HTR-8/SVneo (cell line): ENCODE measurements at regions not wholly inside any gene's neighbourhood (a gene's known extent, or its start where the extent isn't known, plus 50 kb on each side); places are given as distances from the start of the nearest gene placed in this dataset.

ENCODE experiments used
- DNase-seq: peaks from one replicate; pipeline ENCODE4 v3.0.0; 2011; ENCODE audit warnings: low spot score, mixed read lengths; ENCODE audit not compliant: insufficient read length
- FAIRE-seq: peaks from 2 replicates; lab custom pipeline; 2011; peaks lifted over from hg19 to GRCh38; lab: Jason Lieb, UNC

- FAIRE-seq (peak; percentile 4), DNase-seq (no peak)
Observed at GRCh38 chr21:36532769-36533467, 53.0 kb upstream of the CLDN14 start.

- DNase-seq, result no peak
- FAIRE-seq, result no peak
Observed at GRCh38 chr21:36533468-36533848, 53.5 kb upstream of the CLDN14 start.

GRCh38 chr21:36534656-36535055, 54.7 kb upstream of the CLDN14 start:
- FAIRE-seq (no peak), DNase-seq (no peak)

GRCh38 chr21:36535618-36536241, 55.8 kb upstream of the CLDN14 start:
- no peak for FAIRE-seq
- DNase-seq, result no peak

GRCh38 chr21:36538761-36539160, 58.8 kb upstream of the CLDN14 start:
- FAIRE-seq, result no peak
- DNase-seq, result no peak

GRCh38 chr21:36539434-36540150, 59.7 kb upstream of the CLDN14 start:
- FAIRE-seq (peak; percentile 93), DNase-seq (no peak)

- no peak for DNase-seq
- no peak for FAIRE-seq
Observed at GRCh38 chr21:36540700-36541099, 60.8 kb upstream of the CLDN14 start.

- no peak for DNase-seq
- no peak for FAIRE-seq
Observed at GRCh38 chr21:36541721-36542139, 61.8 kb upstream of the CLDN14 start.

GRCh38 chr21:36542312-36543101, 62.6 kb upstream of the CLDN14 start:
- DNase-seq, result no peak
- FAIRE-seq, result no peak

- no peak for DNase-seq
- FAIRE-seq, result no peak
Observed at GRCh38 chr21:36543924-36544323, 64.0 kb upstream of the CLDN14 start.

- DNase-seq (no peak), FAIRE-seq (no peak)
Observed at GRCh38 chr21:36544545-36544944, 64.6 kb upstream of the CLDN14 start.

- no peak for FAIRE-seq
- DNase-seq, result no peak
Observed at GRCh38 chr21:36545776-36546511, 66.0 kb upstream of the CLDN14 start.

GRCh38 chr21:36547464-36547863, 67.5 kb upstream of the CLDN14 start:
- DNase-seq (no peak), FAIRE-seq (no peak)

- no peak for DNase-seq
- FAIRE-seq, result no peak
Observed at GRCh38 chr21:36548866-36549265, 68.9 kb upstream of the CLDN14 start.

- no peak for FAIRE-seq
- DNase-seq, result no peak
Observed at GRCh38 chr21:36549470-36549869, 69.5 kb upstream of the CLDN14 start.

GRCh38 chr21:36550761-36551160, 70.8 kb upstream of the CLDN14 start:
- FAIRE-seq (no peak), DNase-seq (no peak)

- FAIRE-seq (no peak), DNase-seq (no peak)
Observed at GRCh38 chr21:36551321-36551720, 71.4 kb upstream of the CLDN14 start.

GRCh38 chr21:36551731-36552433, 72.0 kb upstream of the CLDN14 start:
- DNase-seq, result no peak
- FAIRE-seq, result no peak

- FAIRE-seq, result no peak
- DNase-seq, result no peak
Observed at GRCh38 chr21:36552434-36552785, 72.5 kb upstream of the CLDN14 start.
